ENCODE measurements at regions not wholly inside any gene's neighbourhood (a gene's known extent, or its start where the extent isn't known, plus 50 kb on each side); places are given as distances from the start of the nearest gene placed in this dataset.

- Mint-ChIP-seq H3K4me3 (no peak overlapping the region), H3K36me3 (ENCODE audit: low read depth) (no peaks in the 10 kb centered on the region), H3K27me3 (no peaks in the 10 kb centered on the region), H3K4me1 (ENCODE audit: low read depth) (no peaks in the 10 kb centered on the region), H3K9me3 (no peaks in the 10 kb centered on the region), H3K27ac (no peak overlapping the region)
- POLR2A ChIA-PET: no interaction called here
- intact Hi-C loops (cut with DNase I, micrococcal nuclease): loop anchor here in 1 of 2 experiments (10.0 kb wide), 1 partner anchor 134 kb away; no protein-coding TSS in a partner anchor
- Histone ChIP-seq H3K4me1 (ENCODE audit: insufficient read depth, low read length) (no peaks in the 10 kb centered on the region), H3K27ac (ENCODE audit: low read depth in 1 of 2, low read length in 2 of 2) (no peak overlapping the region), H3K27me3 (ENCODE audit: control insufficient read depth in 1 of 2, insufficient read depth in 2 of 2, low read length in 2 of 2) (no peaks in the 10 kb centered on the region), H3K9me3 (ENCODE audit: control insufficient read depth in 1 of 2, insufficient read depth in 1 of 2, low read length in 2 of 2) (no peaks in the 10 kb centered on the region), H3K4me3 (ENCODE audit: low read length) (no peak overlapping the region), H3K36me3 (ENCODE audit: insufficient read depth, low read length) (no peaks in the 10 kb centered on the region)
- DNase-seq (no peak), ATAC-seq (ENCODE audit: poor library complexity) (no peak)
- CTCF ChIA-PET: no interaction called here
- no peak for TF ChIP-seq CTCF (IDR thresholded peaks at IDR 0.05)
These were observed 80.8 kb downstream of the PLEKHG1 start for GRCh38 chr6:150680510-150680909.

GRCh38 chr6:150681578-150682395 lies 82.1 kb downstream of the PLEKHG1 start:
- Histone ChIP-seq H3K27ac (ENCODE audit: low read depth in 1 of 2, low read length in 2 of 2) (no peak overlapping the region), H3K9me3 (ENCODE audit: control insufficient read depth in 1 of 2, insufficient read depth in 1 of 2, low read length in 2 of 2) (no peaks in the 10 kb centered on the region), H3K27me3 (ENCODE audit: control insufficient read depth in 1 of 2, insufficient read depth in 2 of 2, low read length in 2 of 2) (no peaks in the 10 kb centered on the region), H3K36me3 (ENCODE audit: insufficient read depth, low read length) (no peaks in the 10 kb centered on the region), H3K4me3 (ENCODE audit: low read length) (no peak overlapping the region), H3K4me1 (ENCODE audit: insufficient read depth, low read length) (no peaks in the 10 kb centered on the region)
- Mint-ChIP-seq H3K27ac (no peak overlapping the region), H3K9me3 (no peaks in the 10 kb centered on the region), H3K4me1 (ENCODE audit: low read depth) (no peaks in the 10 kb centered on the region), H3K36me3 (ENCODE audit: low read depth) (no peaks in the 10 kb centered on the region), H3K4me3 (no peak overlapping the region), H3K27me3 (no peaks in the 10 kb centered on the region)
- intact Hi-C loops (cut with DNase I, micrococcal nuclease): loop anchor here in 1 of 2 experiments (10.0 kb wide), 1 partner anchor 133 kb away; no protein-coding TSS in a partner anchor
- CTCF ChIA-PET: no interaction called here
- ATAC-seq (ENCODE audit: poor library complexity) (no peak), DNase-seq (no peak)
- POLR2A ChIA-PET: no interaction called here
- TF ChIP-seq CTCF (IDR thresholded peaks at IDR 0.05): no peak

GRCh38 chr6:150683320-150683719 lies 83.6 kb downstream of the PLEKHG1 start:
- Mint-ChIP-seq H3K27ac (no peak overlapping the region), H3K36me3 (ENCODE audit: low read depth) (no peaks in the 10 kb centered on the region), H3K4me3 (no peak overlapping the region), H3K27me3 (no peaks in the 10 kb centered on the region), H3K4me1 (ENCODE audit: low read depth) (no peaks in the 10 kb centered on the region), H3K9me3 (no peaks in the 10 kb centered on the region)
- TF ChIP-seq CTCF (IDR thresholded peaks at IDR 0.05): no peak
- Histone ChIP-seq H3K36me3 (ENCODE audit: insufficient read depth, low read length) (no peaks in the 10 kb centered on the region), H3K27me3 (ENCODE audit: control insufficient read depth in 1 of 2, insufficient read depth in 2 of 2, low read length in 2 of 2) (no peaks in the 10 kb centered on the region), H3K27ac (ENCODE audit: low read depth in 1 of 2, low read length in 2 of 2) (no peak overlapping the region), H3K9me3 (ENCODE audit: control insufficient read depth in 1 of 2, insufficient read depth in 1 of 2, low read length in 2 of 2) (no peaks in the 10 kb centered on the region), H3K4me1 (ENCODE audit: insufficient read depth, low read length) (no peaks in the 10 kb centered on the region), H3K4me3 (ENCODE audit: low read length) (no peak overlapping the region)
- ChIA-PET POLR2A (no interaction called here), CTCF (no interaction called here)
- intact Hi-C loops (cut with DNase I, micrococcal nuclease): loop anchor here in 1 of 2 experiments (10.0 kb wide), 1 partner anchor 131 kb away; no protein-coding TSS in a partner anchor
- ATAC-seq (ENCODE audit: poor library complexity): no peak
- peak in 1 of 14 experiments; percentile 5 for DNase-seq
